HL-60 (cell line): ENCODE measurements at regions not wholly inside any gene's neighbourhood (a gene's known extent, or its start where the extent isn't known, plus 50 kb on each side); places are given as distances from the start of the nearest gene placed in this dataset.

Experiments used
- DNase-seq, 2 experiments: peaks; one replicate each; pipeline ENCODE4 v3.0.0-alpha.2; 2010 to 2020; ENCODE audit warnings: low read depth in 1 of 2, low spot score in 1 of 2
- H3K27ac ChIP-seq: fragments of 250-450 bp; sonication (Bioruptor Pico); replicated peaks from 2 replicates; pipeline ENCODE4 v1.5.1; 2020; ENCODE audit warnings: mild to moderate bottlenecking, moderate library complexity
- H3K27me3 ChIP-seq: fragments of 250-450 bp; sonication (Bioruptor Pico); 2 replicates; pipeline ENCODE4 v1.5.1; 2021; ENCODE audit warnings: mild to moderate bottlenecking, moderate library complexity; ENCODE audit not compliant: insufficient read depth, poor library complexity, severe bottlenecking
- H3K4me3 ChIP-seq: replicated peaks from 2 replicates; pipeline ENCODE4 v1.5.1; 2011; ENCODE audit warnings: mild to moderate bottlenecking, control low read depth, low read length; ENCODE audit not compliant: insufficient read depth
- GABPA ChIP-seq: IDR thresholded peaks from 2 replicates; pipeline ENCODE4 v1.6.1; 2012; ENCODE audit warnings: low read depth
- POLR2AphosphoS5 ChIP-seq: IDR thresholded peaks from 2 replicates; pipeline ENCODE4 v1.6.1; 2012; ENCODE audit warnings: low read depth
- SPI1 ChIP-seq: IDR thresholded peaks from 2 replicates; pipeline ENCODE4 v1.6.1; 2012; ENCODE audit warnings: low read depth, mild to moderate bottlenecking, borderline replicate concordance
- TF ChIP-seq, protein P1 (sequence below): IDR thresholded peaks from one replicate; pipeline ENCODE4 v1.5.1; 2011; ENCODE audit warnings: low read length, control low read depth, inconsistent platforms; ENCODE audit not compliant: insufficient read depth
- TF ChIP-seq, protein P2 (sequence below): IDR thresholded peaks from 2 replicates; pipeline ENCODE4 v1.6.1; 2012; ENCODE audit warnings: low read depth; ENCODE audit not compliant: insufficient replicate concordance

DNA sequence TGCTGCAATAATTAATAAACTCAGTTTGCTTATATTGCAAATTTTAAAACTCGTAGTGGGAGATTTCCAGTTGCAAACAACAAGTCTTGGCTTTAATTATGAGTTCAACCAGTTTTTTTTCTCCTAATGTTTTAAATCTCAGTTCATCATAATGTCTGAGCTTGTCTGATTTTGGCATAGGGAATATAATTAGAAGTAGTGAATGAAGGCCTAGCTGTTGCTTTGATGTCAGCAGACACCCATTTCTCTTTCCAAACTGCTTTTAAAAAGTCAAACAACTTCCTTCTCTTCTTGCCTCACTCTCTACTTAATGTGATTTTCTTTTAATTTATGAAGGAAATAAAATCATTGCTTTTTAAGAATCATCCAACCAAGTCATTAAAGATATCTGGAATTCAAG is 1462.1 kb downstream of the DPP10 start:
- TF ChIP-seq, protein P1, sequence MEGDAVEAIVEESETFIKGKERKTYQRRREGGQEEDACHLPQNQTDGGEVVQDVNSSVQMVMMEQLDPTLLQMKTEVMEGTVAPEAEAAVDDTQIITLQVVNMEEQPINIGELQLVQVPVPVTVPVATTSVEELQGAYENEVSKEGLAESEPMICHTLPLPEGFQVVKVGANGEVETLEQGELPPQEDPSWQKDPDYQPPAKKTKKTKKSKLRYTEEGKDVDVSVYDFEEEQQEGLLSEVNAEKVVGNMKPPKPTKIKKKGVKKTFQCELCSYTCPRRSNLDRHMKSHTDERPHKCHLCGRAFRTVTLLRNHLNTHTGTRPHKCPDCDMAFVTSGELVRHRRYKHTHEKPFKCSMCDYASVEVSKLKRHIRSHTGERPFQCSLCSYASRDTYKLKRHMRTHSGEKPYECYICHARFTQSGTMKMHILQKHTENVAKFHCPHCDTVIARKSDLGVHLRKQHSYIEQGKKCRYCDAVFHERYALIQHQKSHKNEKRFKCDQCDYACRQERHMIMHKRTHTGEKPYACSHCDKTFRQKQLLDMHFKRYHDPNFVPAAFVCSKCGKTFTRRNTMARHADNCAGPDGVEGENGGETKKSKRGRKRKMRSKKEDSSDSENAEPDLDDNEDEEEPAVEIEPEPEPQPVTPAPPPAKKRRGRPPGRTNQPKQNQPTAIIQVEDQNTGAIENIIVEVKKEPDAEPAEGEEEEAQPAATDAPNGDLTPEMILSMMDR: no peak
- no peak for TF ChIP-seq SPI1
- TF ChIP-seq GABPA: no peak
- TF ChIP-seq POLR2AphosphoS5: no peak
- TF ChIP-seq, protein P2, sequence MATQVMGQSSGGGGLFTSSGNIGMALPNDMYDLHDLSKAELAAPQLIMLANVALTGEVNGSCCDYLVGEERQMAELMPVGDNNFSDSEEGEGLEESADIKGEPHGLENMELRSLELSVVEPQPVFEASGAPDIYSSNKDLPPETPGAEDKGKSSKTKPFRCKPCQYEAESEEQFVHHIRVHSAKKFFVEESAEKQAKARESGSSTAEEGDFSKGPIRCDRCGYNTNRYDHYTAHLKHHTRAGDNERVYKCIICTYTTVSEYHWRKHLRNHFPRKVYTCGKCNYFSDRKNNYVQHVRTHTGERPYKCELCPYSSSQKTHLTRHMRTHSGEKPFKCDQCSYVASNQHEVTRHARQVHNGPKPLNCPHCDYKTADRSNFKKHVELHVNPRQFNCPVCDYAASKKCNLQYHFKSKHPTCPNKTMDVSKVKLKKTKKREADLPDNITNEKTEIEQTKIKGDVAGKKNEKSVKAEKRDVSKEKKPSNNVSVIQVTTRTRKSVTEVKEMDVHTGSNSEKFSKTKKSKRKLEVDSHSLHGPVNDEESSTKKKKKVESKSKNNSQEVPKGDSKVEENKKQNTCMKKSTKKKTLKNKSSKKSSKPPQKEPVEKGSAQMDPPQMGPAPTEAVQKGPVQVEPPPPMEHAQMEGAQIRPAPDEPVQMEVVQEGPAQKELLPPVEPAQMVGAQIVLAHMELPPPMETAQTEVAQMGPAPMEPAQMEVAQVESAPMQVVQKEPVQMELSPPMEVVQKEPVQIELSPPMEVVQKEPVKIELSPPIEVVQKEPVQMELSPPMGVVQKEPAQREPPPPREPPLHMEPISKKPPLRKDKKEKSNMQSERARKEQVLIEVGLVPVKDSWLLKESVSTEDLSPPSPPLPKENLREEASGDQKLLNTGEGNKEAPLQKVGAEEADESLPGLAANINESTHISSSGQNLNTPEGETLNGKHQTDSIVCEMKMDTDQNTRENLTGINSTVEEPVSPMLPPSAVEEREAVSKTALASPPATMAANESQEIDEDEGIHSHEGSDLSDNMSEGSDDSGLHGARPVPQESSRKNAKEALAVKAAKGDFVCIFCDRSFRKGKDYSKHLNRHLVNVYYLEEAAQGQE: no peak
- H3K4me3 ChIP-seq: no peak overlapping the region
- H3K27ac ChIP-seq: no peak overlapping the region
- no peak for DNase-seq
- no peaks in the 10 kb centered on the region for H3K27me3 ChIP-seq

DNA sequence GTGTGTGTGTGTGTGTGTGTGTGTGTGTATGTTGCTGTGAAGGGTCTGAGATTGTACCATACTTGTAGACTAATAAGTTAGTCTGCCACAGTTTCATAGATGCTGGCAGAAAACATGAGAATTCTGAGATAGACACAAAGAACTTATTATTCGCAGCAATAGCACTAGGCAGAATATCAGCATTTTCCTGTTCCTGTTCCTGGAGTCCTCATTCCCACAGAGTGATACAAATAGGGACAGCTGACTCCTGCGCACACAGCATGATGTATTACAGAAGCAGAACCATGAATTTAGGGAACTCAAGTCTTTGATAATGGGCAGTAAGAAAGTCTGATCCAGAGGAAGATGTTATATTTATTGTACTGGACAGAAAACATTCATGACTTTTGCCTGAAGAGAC is 1466.3 kb downstream of the DPP10 start:
- Histone ChIP-seq H3K27ac (no peak overlapping the region), H3K4me3 (no peak overlapping the region), H3K27me3 (no peaks in the 10 kb centered on the region)
- no peak for DNase-seq
- TF ChIP-seq SPI1 (no peak), GABPA (no peak), POLR2AphosphoS5 (no peak)
- TF ChIP-seq, protein P1: no peak
- TF ChIP-seq, protein P2: no peak

DNA sequence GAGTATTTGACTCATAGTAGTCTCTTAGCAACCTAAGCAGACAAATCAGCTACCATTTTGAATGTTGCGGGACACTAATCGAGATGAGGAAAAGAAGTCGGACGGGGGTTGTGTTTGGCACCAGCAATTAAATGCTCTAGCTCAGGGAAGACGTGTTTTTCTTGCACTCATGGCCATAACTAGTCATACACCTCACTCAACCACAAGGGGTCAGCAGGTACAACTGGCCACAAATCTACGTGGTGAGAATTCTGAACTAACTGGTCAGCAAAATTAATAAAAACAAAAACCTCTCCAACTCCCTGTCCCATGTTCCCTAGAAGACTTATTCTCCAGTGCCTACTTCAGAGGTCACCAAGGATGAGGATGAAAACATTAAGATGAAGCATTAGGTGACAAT is 1467.8 kb downstream of the DPP10 start:
- no peaks in the 10 kb centered on the region for H3K27me3 ChIP-seq
- H3K27ac ChIP-seq: no peak overlapping the region
- no peak for TF ChIP-seq GABPA
- no peak overlapping the region for H3K4me3 ChIP-seq
- DNase-seq: no peak

DNA sequence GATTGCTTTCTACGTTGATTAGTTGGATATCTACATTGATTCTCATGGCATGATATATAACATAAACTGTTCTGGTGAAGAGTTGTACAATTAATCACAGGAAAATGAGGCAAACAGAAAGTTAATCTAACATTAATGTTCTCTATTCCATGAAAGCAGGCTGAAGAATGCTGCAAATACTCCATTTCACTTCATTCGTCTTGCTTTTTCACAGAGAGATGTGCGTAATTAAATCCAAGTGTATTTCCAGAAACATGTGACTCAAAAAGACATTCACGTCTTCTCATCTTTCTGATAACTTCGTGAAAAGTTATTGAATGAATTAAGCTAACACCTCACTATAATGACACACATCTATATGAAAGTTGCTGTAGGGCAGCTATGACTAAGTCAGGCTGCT is 1471.5 kb downstream of the DPP10 start:
- Histone ChIP-seq H3K4me3 (no peak overlapping the region), H3K27me3 (no peaks in the 10 kb centered on the region), H3K27ac (no peak overlapping the region)
- no peak for DNase-seq
- no peak for TF ChIP-seq SPI1
- no peak for TF ChIP-seq GABPA
- no peak for TF ChIP-seq POLR2AphosphoS5
- TF ChIP-seq, protein P2: no peak
- TF ChIP-seq, protein P1: no peak
